Stomach (tissue), 4 donors: ENCODE measurements at regions not wholly inside any gene's neighbourhood (a gene's known extent, or its start where the extent isn't known, plus 50 kb on each side); places are given as distances from the start of the nearest gene placed in this dataset.

Experiments
- CTCF ChIP-seq, 7 experiments: fragments of 450-650 bp in 4 of 7; fragments of 200-600 bp in 3 of 7; sonication (generic) in 3 of 7; IDR thresholded peaks; one replicate each; pipeline ENCODE4 v1.5.1; 2016 to 2019; ENCODE audit warnings: antibody characterized with exemption in 7 of 7, control low read depth in 2 of 7, mild to moderate bottlenecking in 1 of 7
- EP300 ChIP-seq: sonication (generic); formaldehyde crosslinking; IDR thresholded peaks from one replicate; pipeline ENCODE4 v1.6.1; 2017; ENCODE audit warnings: antibody characterized with exemption
- POLR2A ChIP-seq, 4 donors: fragments of 450-650 bp; IDR thresholded peaks; one replicate each; pipeline ENCODE4 v1.6.1; 2016; ENCODE audit warnings: antibody characterized with exemption in 4 of 4, control low read depth in 2 of 4, mild to moderate bottlenecking in 1 of 4, moderate library complexity in 1 of 4
- POLR2AphosphoS5 ChIP-seq, 3 donors: sonication (generic); formaldehyde crosslinking; IDR thresholded peaks; one replicate each; pipeline ENCODE4 v1.6.1; 2016; ENCODE audit warnings: antibody characterized with exemption in 3 of 3

GRCh38 chr6:112486454-112486853 lies 139.3 kb downstream of the RFPL4B start:
- TF ChIP-seq CTCF (IDR thresholded peaks at IDR 0.05) (no peak), EP300 (no peak), POLR2A (IDR thresholded peaks at IDR 0.05) (no peak), POLR2AphosphoS5 (IDR thresholded peaks at IDR 0.05) (no peak)
